ENCODE measurements at regions not wholly inside any gene's neighbourhood (a gene's known extent, or its start where the extent isn't known, plus 50 kb on each side); places are given as distances from the start of the nearest gene placed in this dataset.

DNA sequence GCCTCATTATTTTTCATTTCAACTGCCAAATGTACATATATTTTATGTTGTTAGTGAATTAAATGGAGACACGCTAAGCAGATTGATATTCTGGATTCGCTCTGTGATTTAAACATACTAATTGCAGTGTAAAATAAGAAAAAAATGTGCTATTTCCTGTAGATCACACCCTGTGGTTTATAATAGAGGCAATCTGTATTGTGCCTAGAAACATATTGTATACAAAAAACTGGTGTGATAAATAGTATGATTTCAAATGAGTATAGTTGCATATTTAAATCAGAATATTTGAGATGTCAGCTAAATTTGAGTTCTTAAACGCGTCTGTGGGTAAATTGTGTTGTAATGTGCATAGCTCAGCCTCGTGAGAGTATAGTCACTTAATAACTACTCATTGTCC lies 643.9 kb downstream of the TBC1D4 start:
- H3K4me3 Mint-ChIP-seq: no peak overlapping the region

GRCh38 chr13:74836628-74837027 lies 645.3 kb downstream of the TBC1D4 start:
- Mint-ChIP-seq H3K27ac (no peak overlapping the region), H3K4me1 (ENCODE audit: low read depth) (no peaks in the 10 kb centered on the region), H3K9me3 (no peaks in the 10 kb centered on the region), H3K4me3 (no peak overlapping the region), H3K36me3 (ENCODE audit: low read depth) (no peaks in the 10 kb centered on the region), H3K27me3 (no peaks in the 10 kb centered on the region)

More for the DNA sequence above, 643.9 kb downstream of the TBC1D4 start:
- Mint-ChIP-seq H3K36me3 (ENCODE audit: low read depth) (no peaks in the 10 kb centered on the region), H3K27ac (no peak overlapping the region), H3K9me3 (no peaks in the 10 kb centered on the region), H3K4me1 (ENCODE audit: low read depth) (no peaks in the 10 kb centered on the region), H3K27me3 (no peaks in the 10 kb centered on the region)

- Mint-ChIP-seq H3K27ac (no peak overlapping the region), H3K36me3 (ENCODE audit: low read depth) (no peaks in the 10 kb centered on the region), H3K4me1 (ENCODE audit: low read depth) (no peaks in the 10 kb centered on the region), H3K4me3 (no peak overlapping the region), H3K9me3 (no peaks in the 10 kb centered on the region), H3K27me3 (no peaks in the 10 kb centered on the region)
Observed at GRCh38 chr13:74835579-74835978, 646.4 kb downstream of the TBC1D4 start.

- H3K27ac Mint-ChIP-seq: no peak overlapping the region
- no peaks in the 10 kb centered on the region for H3K27me3 Mint-ChIP-seq
- no peaks in the 10 kb centered on the region for H3K36me3 Mint-ChIP-seq (ENCODE audit: low read depth)
- H3K9me3 Mint-ChIP-seq: no peaks in the 10 kb centered on the region
- no peak overlapping the region for H3K4me3 Mint-ChIP-seq
- no peaks in the 10 kb centered on the region for H3K4me1 Mint-ChIP-seq (ENCODE audit: low read depth)
Observed at GRCh38 chr13:74825938-74826246, 656.1 kb downstream of the TBC1D4 start.

DNA sequence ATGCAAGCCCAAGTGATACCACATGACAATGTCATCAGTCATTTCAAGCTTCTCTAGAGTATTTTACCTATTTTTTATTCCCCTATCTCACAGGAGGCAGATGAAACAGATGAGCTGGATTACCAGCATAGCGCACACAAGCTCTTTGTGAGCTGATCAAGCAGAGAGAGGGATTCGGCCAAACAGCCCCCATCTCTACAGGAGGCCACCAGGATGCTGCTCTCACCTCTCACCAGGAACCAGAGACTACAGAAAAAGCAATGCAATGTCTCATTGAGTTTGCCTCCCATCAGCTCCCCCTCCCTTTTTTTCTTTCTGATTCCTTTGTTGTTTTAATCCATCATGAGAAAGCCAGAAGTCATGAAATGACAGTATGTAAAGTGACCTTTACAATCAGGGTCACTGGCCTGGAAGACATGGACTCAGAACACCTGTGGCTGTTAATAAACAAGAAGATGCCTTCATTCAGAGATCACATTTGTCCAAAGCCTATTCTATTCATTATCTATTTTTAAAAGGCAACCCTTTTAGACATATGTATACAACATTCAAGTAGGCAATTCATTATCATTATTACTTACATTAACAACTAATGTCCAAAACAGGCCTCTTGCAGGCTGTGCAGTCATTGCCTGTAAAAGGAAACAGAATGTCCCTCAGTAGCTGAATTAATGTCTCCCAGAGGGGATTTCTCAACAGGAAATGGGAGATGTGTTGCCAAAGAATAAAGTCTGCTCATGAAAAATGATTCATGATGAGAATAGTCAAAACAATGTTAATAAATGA lies 656.6 kb downstream of the TBC1D4 start:
- Mint-ChIP-seq H3K36me3 (ENCODE audit: low read depth) (no peaks in the 10 kb centered on the region), H3K4me1 (ENCODE audit: low read depth) (no peaks in the 10 kb centered on the region), H3K4me3 (no peak overlapping the region), H3K27me3 (no peaks in the 10 kb centered on the region), H3K27ac (no peak overlapping the region), H3K9me3 (no peaks in the 10 kb centered on the region)

DNA sequence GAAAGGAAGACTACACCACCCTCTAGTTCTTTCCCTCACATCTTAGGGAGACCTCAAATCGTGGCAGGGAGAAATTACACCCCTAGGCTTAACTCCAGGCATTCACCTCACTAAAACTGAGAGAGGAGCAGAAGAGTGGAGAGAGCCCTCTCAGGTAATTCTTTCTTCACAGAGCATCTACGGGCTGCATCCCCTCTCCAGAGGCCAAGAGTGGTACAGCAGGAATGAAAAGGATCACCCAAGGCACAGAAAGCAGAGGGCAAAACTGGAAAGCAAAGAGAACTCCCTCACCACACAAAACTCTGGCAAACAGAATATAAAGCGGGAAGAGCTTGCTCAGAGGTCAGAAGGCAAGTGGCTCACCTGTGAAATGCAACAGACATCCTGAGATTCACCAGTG lies 661.2 kb downstream of the TBC1D4 start:
- Mint-ChIP-seq H3K4me1 (ENCODE audit: low read depth) (no peaks in the 10 kb centered on the region), H3K4me3 (no peak overlapping the region), H3K27me3 (no peaks in the 10 kb centered on the region), H3K36me3 (ENCODE audit: low read depth) (no peaks in the 10 kb centered on the region), H3K27ac (no peak overlapping the region), H3K9me3 (no peaks in the 10 kb centered on the region)

GRCh38 chr13:74819549-74819948 lies 662.4 kb downstream of the TBC1D4 start:
- no peak overlapping the region for H3K4me3 Mint-ChIP-seq
- H3K9me3 Mint-ChIP-seq: no peaks in the 10 kb centered on the region
- H3K27me3 Mint-ChIP-seq: no peaks in the 10 kb centered on the region
- no peaks in the 10 kb centered on the region for H3K4me1 Mint-ChIP-seq (ENCODE audit: low read depth)
- H3K27ac Mint-ChIP-seq: no peak overlapping the region
- H3K36me3 Mint-ChIP-seq (ENCODE audit: low read depth): no peaks in the 10 kb centered on the region

- peaks cover 4% of the 10 kb centered on the region for H3K27me3 Mint-ChIP-seq
- H3K4me3 Mint-ChIP-seq: no peak overlapping the region
- H3K36me3 Mint-ChIP-seq (ENCODE audit: low read depth): no peaks in the 10 kb centered on the region
- no peaks in the 10 kb centered on the region for H3K4me1 Mint-ChIP-seq (ENCODE audit: low read depth)
- H3K27ac Mint-ChIP-seq: no peak overlapping the region
- H3K9me3 Mint-ChIP-seq: peaks cover 4% of the 10 kb centered on the region
Observed at GRCh38 chr13:74816737-74817136, 665.2 kb downstream of the TBC1D4 start.

DNA sequence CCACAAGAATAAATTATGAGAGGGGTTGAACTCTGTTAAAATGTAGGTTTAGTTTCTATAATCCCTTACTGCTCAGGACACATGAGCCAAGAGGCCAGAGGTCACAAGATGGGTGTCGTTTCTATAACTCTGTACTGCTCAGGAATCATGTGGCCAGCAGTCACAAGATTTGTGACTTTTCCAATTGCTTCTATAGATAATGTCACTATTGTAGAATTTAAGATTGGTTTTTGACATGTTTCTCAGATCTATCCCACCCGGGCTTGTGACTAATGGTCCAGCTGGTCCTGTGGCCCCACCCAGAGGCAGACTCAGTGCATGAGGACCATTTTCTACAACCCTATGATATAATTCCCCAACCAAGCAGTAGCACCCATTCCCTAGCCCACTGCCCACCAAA lies 662.0 kb upstream of the KLF12 start:
- Mint-ChIP-seq H3K27me3 (peaks cover 21% of the 10 kb centered on the region), H3K4me3 (no peak overlapping the region), H3K27ac (no peak overlapping the region), H3K36me3 (ENCODE audit: low read depth) (no peaks in the 10 kb centered on the region), H3K4me1 (ENCODE audit: low read depth) (no peaks in the 10 kb centered on the region), H3K9me3 (no peaks in the 10 kb centered on the region)

DNA sequence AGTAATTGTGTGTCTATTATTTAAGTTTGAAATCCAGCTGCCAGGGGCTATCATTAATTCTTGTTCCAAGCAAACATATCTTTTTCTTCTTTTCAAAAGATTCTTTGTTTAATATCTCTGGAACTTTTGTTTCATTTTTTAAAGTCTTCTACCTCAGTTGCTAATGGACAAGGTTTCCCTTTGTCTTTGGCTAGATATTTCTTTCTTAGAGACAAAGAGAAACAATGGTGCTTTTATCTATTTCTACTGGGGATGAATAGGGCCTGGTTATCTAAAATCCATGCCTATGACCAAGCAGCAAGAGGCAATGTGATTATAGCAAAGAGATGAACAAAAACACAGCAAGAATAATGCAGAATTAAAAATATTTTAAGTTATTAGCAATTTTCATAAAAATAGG lies 661.3 kb upstream of the KLF12 start:
- Mint-ChIP-seq H3K9me3 (no peaks in the 10 kb centered on the region), H3K4me1 (ENCODE audit: low read depth) (no peaks in the 10 kb centered on the region), H3K27me3 (peaks cover 21% of the 10 kb centered on the region), H3K4me3 (no peak overlapping the region), H3K36me3 (ENCODE audit: low read depth) (no peaks in the 10 kb centered on the region), H3K27ac (no peak overlapping the region)

GRCh38 chr13:74794582-74794981 lies 660.4 kb upstream of the KLF12 start:
- Mint-ChIP-seq H3K36me3 (ENCODE audit: low read depth) (no peaks in the 10 kb centered on the region), H3K4me1 (ENCODE audit: low read depth) (no peaks in the 10 kb centered on the region), H3K4me3 (no peak overlapping the region), H3K27me3 (peaks cover 26% of the 10 kb centered on the region), H3K27ac (no peak overlapping the region), H3K9me3 (no peaks in the 10 kb centered on the region)

GRCh38 chr13:74794147-74794546 lies 659.9 kb upstream of the KLF12 start:
- H3K4me1 Mint-ChIP-seq (ENCODE audit: low read depth): no peaks in the 10 kb centered on the region
- no peaks in the 10 kb centered on the region for H3K9me3 Mint-ChIP-seq
- no peak overlapping the region for H3K27ac Mint-ChIP-seq
- peaks cover 22% of the 10 kb centered on the region for H3K27me3 Mint-ChIP-seq
- no peaks in the 10 kb centered on the region for H3K36me3 Mint-ChIP-seq (ENCODE audit: low read depth)
- no peak overlapping the region for H3K4me3 Mint-ChIP-seq

DNA sequence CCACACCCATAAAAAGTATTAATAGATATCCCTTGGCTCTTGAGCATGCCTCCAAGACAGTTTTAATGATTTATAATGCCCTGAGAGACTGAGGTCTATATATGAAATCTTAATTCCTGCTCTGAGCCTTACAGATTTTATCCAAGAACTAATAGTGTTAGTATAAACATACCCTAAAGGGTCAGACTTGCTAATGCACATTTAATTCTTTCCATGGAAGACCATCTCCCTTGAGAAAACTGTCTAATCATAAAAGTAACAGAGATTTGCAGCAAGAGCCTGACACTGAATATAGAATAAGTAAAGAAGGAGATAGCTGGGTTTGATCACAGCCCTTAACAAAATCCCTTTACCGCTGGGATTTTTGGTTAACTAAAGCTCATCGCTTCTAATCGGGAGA lies 650.8 kb upstream of the KLF12 start:
- Mint-ChIP-seq H3K4me3 (no peak overlapping the region), H3K27me3 (peaks cover 3% of the 10 kb centered on the region), H3K27ac (no peak overlapping the region), H3K36me3 (ENCODE audit: low read depth) (no peaks in the 10 kb centered on the region), H3K9me3 (no peaks in the 10 kb centered on the region), H3K4me1 (ENCODE audit: low read depth) (no peaks in the 10 kb centered on the region)

GRCh38 chr13:74778946-74779345 lies 644.7 kb upstream of the KLF12 start:
- Mint-ChIP-seq H3K27me3 (peaks cover 4% of the 10 kb centered on the region), H3K9me3 (no peaks in the 10 kb centered on the region), H3K36me3 (ENCODE audit: low read depth) (no peaks in the 10 kb centered on the region), H3K4me1 (ENCODE audit: low read depth) (no peaks in the 10 kb centered on the region), H3K4me3 (no peak overlapping the region), H3K27ac (no peak overlapping the region)

DNA sequence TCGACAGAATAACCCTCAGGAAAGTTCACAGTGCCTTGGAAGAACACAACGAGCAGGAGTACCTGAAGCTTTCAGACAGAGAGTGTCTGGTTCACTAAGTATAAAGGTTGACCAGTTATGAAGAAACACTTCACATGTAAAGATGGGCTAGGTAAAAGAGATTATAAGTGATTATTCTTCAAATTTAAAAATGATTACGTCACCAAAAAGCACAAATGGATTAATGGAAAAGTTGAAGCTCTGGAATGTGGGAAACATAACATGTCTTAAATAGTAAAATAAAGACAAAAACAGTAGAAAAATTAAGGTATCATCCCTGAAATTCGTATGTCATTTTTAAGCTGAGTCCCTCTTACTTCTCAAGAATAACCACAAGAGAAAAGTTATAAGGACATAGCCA lies 643.9 kb upstream of the KLF12 start:
- H3K36me3 Mint-ChIP-seq (ENCODE audit: low read depth): no peaks in the 10 kb centered on the region
- H3K4me3 Mint-ChIP-seq: no peak overlapping the region

DNA sequence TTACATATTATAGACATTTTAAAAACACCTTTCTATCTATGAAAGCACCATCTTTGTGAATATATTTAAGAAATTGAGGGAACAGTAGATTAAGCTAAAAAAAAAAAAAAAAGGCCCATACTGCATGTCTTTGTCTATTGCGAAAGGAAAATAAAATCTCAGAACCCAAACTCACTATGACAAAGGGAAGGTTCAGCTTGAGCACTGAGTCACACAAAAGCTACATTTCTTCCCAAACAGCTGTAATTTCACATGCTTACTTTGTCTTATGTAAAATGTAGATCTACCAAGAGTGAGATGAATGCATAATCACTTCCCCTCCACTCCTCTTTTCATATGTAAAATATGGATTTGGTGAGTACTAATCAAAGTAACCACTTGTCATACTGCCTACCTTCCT lies 640.1 kb upstream of the KLF12 start:
- Mint-ChIP-seq H3K4me3 (no peak overlapping the region), H3K27me3 (peaks cover 7% of the 10 kb centered on the region), H3K4me1 (ENCODE audit: low read depth) (no peaks in the 10 kb centered on the region)

More for the DNA sequence above, 643.9 kb upstream of the KLF12 start:
- Mint-ChIP-seq H3K4me1 (ENCODE audit: low read depth) (no peaks in the 10 kb centered on the region), H3K9me3 (no peaks in the 10 kb centered on the region), H3K27me3 (peaks cover 7% of the 10 kb centered on the region), H3K27ac (no peak overlapping the region)

More for the DNA sequence above, 640.1 kb upstream of the KLF12 start:
- H3K9me3 Mint-ChIP-seq: no peaks in the 10 kb centered on the region
- no peaks in the 10 kb centered on the region for H3K36me3 Mint-ChIP-seq (ENCODE audit: low read depth)
- H3K27ac Mint-ChIP-seq: no peak overlapping the region
